ENCODE measurements at regions not wholly inside any gene's neighbourhood (a gene's known extent, or its start where the extent isn't known, plus 50 kb on each side); places are given as distances from the start of the nearest gene placed in this dataset.
A peak's percentile ranks its signal among the peaks of the same experiment; 100 is the strongest.

DNA sequence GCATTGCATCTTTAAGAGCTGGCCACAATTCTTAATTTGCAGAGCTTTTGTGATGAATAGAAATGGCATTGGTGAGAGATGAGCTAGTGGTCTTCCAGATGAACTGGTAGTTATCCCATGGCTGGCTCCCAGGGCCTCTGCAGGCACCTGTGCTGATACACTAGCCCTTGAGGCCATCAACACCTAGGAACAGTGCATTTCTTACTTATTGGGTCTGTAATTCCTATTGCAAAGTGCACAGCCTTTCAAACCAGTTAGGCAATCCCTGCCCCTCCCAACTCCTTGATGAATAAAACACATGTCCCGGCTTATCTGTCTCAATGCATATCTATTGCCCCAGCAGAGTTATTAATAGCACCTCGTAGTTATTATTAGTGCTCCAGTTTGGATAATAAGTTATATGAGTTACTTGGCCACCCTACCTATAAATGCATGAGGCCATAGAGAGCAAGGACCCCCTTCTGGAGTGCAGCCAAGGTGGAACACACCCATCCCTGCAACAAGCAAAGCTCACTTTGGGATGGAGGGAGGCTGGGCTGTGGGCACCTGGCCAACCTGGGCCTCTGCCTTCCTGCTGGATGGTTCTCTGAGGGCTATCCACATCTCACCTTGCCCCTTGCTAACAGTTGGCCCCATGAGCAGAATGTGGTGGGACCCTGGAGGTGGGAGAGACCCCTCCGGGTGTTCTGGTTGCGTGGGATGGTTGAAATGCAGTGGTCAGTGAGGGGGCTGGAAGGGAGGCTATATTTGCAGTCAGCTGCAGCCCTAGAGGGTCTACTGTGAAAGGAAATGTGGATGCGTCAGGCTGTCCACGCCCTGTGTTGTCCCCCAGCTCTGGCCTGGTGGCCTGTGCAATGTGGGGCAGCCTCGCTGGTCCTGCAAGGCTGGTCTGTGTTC lies 455.9 kb upstream of the HS6ST1 start:
- TF ChIP-seq, protein P1, sequence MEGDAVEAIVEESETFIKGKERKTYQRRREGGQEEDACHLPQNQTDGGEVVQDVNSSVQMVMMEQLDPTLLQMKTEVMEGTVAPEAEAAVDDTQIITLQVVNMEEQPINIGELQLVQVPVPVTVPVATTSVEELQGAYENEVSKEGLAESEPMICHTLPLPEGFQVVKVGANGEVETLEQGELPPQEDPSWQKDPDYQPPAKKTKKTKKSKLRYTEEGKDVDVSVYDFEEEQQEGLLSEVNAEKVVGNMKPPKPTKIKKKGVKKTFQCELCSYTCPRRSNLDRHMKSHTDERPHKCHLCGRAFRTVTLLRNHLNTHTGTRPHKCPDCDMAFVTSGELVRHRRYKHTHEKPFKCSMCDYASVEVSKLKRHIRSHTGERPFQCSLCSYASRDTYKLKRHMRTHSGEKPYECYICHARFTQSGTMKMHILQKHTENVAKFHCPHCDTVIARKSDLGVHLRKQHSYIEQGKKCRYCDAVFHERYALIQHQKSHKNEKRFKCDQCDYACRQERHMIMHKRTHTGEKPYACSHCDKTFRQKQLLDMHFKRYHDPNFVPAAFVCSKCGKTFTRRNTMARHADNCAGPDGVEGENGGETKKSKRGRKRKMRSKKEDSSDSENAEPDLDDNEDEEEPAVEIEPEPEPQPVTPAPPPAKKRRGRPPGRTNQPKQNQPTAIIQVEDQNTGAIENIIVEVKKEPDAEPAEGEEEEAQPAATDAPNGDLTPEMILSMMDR (IDR thresholded peaks at IDR 0.05; ENCODE audit: extremely low read depth, low read depth, low read length), result no peak
- Histone ChIP-seq H3K4me1 (ENCODE audit: insufficient read depth, low read length) (no peaks in the 10 kb centered on the region), H3K9me3 (ENCODE audit: low read depth, low read length) (no peaks in the 10 kb centered on the region), H3K79me2 (ENCODE audit: insufficient read depth, low read length) (no peaks in the 10 kb centered on the region), H4K20me1 (ENCODE audit: insufficient read depth, low read length) (no peaks in the 10 kb centered on the region), H3K4me3 (ENCODE audit: insufficient read depth, low read length) (no peak overlapping the region), H3K27ac (ENCODE audit: low read depth, low read length) (no peak overlapping the region), H3K36me3 (ENCODE audit: insufficient read depth, low read length) (no peaks in the 10 kb centered on the region), H3K4me2 (ENCODE audit: insufficient read depth, low read length) (no peak overlapping the region), H2AFZ (ENCODE audit: low read length) (no peak overlapping the region), H3K27me3 (ENCODE audit: insufficient read depth, low read length) (no peaks in the 10 kb centered on the region)
- DNase-seq (ENCODE audit: insufficient read length, low spot score, missing footprints), result no peak

DNA sequence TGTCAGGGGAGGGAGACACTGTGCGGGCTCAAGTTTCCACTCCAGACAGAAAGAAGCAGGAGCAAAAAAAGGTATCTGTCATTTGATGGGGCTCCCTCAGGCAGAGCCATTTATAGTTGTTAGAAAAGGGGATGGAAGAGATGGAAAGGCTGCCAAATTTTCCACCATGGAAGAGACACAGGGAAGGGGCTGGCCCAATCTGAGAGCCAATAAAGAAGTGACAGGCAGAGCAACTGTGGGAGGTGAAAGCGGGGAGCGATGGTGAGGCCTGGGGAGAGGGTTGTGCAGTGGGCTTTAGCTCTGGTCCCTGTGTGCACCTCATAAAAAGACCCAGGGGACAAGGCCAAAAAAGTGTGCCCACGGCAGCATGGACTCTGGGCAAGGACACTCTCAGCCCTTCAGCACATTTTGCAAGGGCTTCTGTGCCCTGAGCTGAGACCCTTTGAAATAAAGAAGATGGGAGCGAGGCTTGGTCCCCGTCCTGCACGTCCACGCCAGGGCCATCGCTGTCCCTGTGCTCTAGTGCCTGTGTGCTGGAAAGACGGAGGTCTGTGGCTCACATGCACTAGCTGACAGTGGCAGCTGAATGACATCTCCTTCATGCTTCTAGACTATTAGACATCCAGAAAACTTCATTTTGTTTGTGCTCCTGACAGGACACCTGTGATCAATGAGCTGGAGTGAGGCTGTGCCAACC lies 456.7 kb upstream of the HS6ST1 start:
- no peaks in the 10 kb centered on the region for H3K9me3 ChIP-seq (ENCODE audit: low read depth, low read length)
- H3K27ac ChIP-seq (ENCODE audit: low read depth, low read length), result no peak overlapping the region
- H3K4me1 ChIP-seq (ENCODE audit: insufficient read depth, low read length), result no peaks in the 10 kb centered on the region
- H2AFZ ChIP-seq (ENCODE audit: low read length), result no peak overlapping the region
- TF ChIP-seq, protein P1 (IDR thresholded peaks at IDR 0.05; ENCODE audit: extremely low read depth, low read depth, low read length), result no peak
- no peak overlapping the region for H3K4me3 ChIP-seq (ENCODE audit: insufficient read depth, low read length)
- no peaks in the 10 kb centered on the region for H3K36me3 ChIP-seq (ENCODE audit: insufficient read depth, low read length)
- DNase-seq (ENCODE audit: insufficient read length, low spot score, missing footprints), result no peak
- H4K20me1 ChIP-seq (ENCODE audit: insufficient read depth, low read length), result no peaks in the 10 kb centered on the region
- no peak overlapping the region for H3K4me2 ChIP-seq (ENCODE audit: insufficient read depth, low read length)
- H3K27me3 ChIP-seq (ENCODE audit: insufficient read depth, low read length), result no peaks in the 10 kb centered on the region
- no peaks in the 10 kb centered on the region for H3K79me2 ChIP-seq (ENCODE audit: insufficient read depth, low read length)

DNA sequence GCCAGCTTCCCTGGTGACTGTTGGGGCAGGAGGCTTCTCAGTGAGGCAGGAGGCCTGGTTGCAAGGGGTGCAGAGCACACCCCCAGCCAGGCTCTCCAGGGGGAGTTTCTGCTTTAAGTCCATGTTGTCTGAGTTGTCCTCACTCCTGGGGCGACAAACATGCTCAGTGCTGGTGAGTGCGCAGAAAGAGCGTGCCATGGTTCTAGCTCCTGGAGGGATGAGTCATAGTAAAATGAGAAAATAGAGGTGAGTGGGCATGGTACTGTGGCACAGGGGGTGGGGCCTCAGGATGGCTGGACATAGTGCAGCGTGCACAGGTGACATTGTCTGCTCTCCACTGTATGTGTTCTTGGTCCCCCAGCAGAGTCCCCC lies 457.2 kb upstream of the HS6ST1 start:
- TF ChIP-seq, protein P1 (IDR thresholded peaks at IDR 0.05; ENCODE audit: extremely low read depth, low read depth, low read length), result no peak
- peak; percentile 30 for DNase-seq (ENCODE audit: insufficient read length, low spot score, missing footprints)

More for the DNA sequence above, 457.2 kb upstream of the HS6ST1 start:
- Histone ChIP-seq H3K79me2 (ENCODE audit: insufficient read depth, low read length) (no peaks in the 10 kb centered on the region), H3K9me3 (ENCODE audit: low read depth, low read length) (no peaks in the 10 kb centered on the region), H3K4me2 (ENCODE audit: insufficient read depth, low read length) (no peak overlapping the region), H3K4me1 (ENCODE audit: insufficient read depth, low read length) (no peaks in the 10 kb centered on the region), H2AFZ (ENCODE audit: low read length) (no peak overlapping the region), H3K27ac (ENCODE audit: low read depth, low read length) (no peak overlapping the region), H4K20me1 (ENCODE audit: insufficient read depth, low read length) (no peaks in the 10 kb centered on the region), H3K4me3 (ENCODE audit: insufficient read depth, low read length) (no peak overlapping the region), H3K36me3 (ENCODE audit: insufficient read depth, low read length) (no peaks in the 10 kb centered on the region), H3K27me3 (ENCODE audit: insufficient read depth, low read length) (no peaks in the 10 kb centered on the region)
